ENCODE measurements at regions not wholly inside any gene's neighbourhood (a gene's known extent, or its start where the extent isn't known, plus 50 kb on each side); places are given as distances from the start of the nearest gene placed in this dataset.

- ATAC-seq, result no peak
- Histone ChIP-seq H3K36me3 (ENCODE audit: low read depth) (no peaks in the 10 kb centered on the region), H3K4me3 (no peak overlapping the region), H3K9me3 (no peaks in the 10 kb centered on the region), H3K4me1 (ENCODE audit: low read depth) (no peaks in the 10 kb centered on the region)
- no peak for TF ChIP-seq CTCF (IDR thresholded peaks at IDR 0.05)
- intact Hi-C loops (cut with DNase I, micrococcal nuclease), result no loop called here
- DNase-seq, result no peak
These were observed 51.0 kb upstream of the PICALM start for GRCh38 chr11:86119906-86120305.

- no peaks in the 10 kb centered on the region for H3K36me3 ChIP-seq (ENCODE audit: low read depth)
- no peaks in the 10 kb centered on the region for H3K9me3 ChIP-seq
- DNase-seq (no peak), ATAC-seq (no peak)
- H3K4me3 ChIP-seq, result no peak overlapping the region
- no peak for TF ChIP-seq CTCF (IDR thresholded peaks at IDR 0.05)
- intact Hi-C loops (cut with DNase I, micrococcal nuclease), result no loop called here
- H3K4me1 ChIP-seq (ENCODE audit: low read depth), result no peaks in the 10 kb centered on the region
These were observed 50.2 kb upstream of the PICALM start for GRCh38 chr11:86119077-86119476.
